AG10803 (cell line): ENCODE measurements at regions not wholly inside any gene's neighbourhood (a gene's known extent, or its start where the extent isn't known, plus 50 kb on each side); places are given as distances from the start of the nearest gene placed in this dataset.

ENCODE experiments used
- DNase-seq: peaks from one replicate; pipeline ENCODE4 v3.0.0; 2010; ENCODE audit warnings: low read depth
- H3K4me3 ChIP-seq: 2 replicates; pipeline ENCODE4 v1.5.1; 2011; ENCODE audit warnings: mild to moderate bottlenecking, low read length, control low read depth
- CTCF ChIP-seq: conservative IDR thresholded peaks from 2 replicates; pipeline ENCODE4 v1.5.1; 2011; ENCODE audit warnings: mild to moderate bottlenecking, low read length, control low read depth, inconsistent platforms

GRCh38 chr15:70494517-70494851 lies 268.9 kb downstream of the UACA start:
- no peak for TF ChIP-seq CTCF
- no peak overlapping the region for H3K4me3 ChIP-seq
- no peak for DNase-seq

- no peak overlapping the region for H3K4me3 ChIP-seq
- DNase-seq = no peak
- TF ChIP-seq CTCF = no peak
Measured at GRCh38 chr15:70493787-70494516, 269.4 kb downstream of the UACA start.

GRCh38 chr15:70493376-70493775 lies 270.0 kb downstream of the UACA start:
- H3K4me3 ChIP-seq = no peak overlapping the region
- DNase-seq = no peak
- TF ChIP-seq CTCF = no peak

- 0 out of 2 replicates have a peak, but pooled peaks have one; percentile 17 for TF ChIP-seq CTCF
- DNase-seq = peak; percentile 91
- no peak overlapping the region for H3K4me3 ChIP-seq
Measured at GRCh38 chr15:70492240-70493177, 270.8 kb downstream of the UACA start.

GRCh38 chr15:70491641-70492040 lies 271.7 kb downstream of the UACA start:
- no peak overlapping the region for H3K4me3 ChIP-seq
- DNase-seq = no peak
- TF ChIP-seq CTCF = no peak

- no peak for DNase-seq
- TF ChIP-seq CTCF = no peak
- no peak overlapping the region for H3K4me3 ChIP-seq
Measured at GRCh38 chr15:70491201-70491621, 272.1 kb downstream of the UACA start.

GRCh38 chr15:70490838-70491155 lies 272.6 kb downstream of the UACA start:
- no peak for DNase-seq
- no peak for TF ChIP-seq CTCF
- no peak overlapping the region for H3K4me3 ChIP-seq
